ENCODE measurements at regions not wholly inside any gene's neighbourhood (a gene's known extent, or its start where the extent isn't known, plus 50 kb on each side); places are given as distances from the start of the nearest gene placed in this dataset.
"Not testable (repeated sequence)": the region's sequence is repeated elsewhere in the genome, so short reads cannot be mapped to it uniquely, and the experiment has no call there.

DNA sequence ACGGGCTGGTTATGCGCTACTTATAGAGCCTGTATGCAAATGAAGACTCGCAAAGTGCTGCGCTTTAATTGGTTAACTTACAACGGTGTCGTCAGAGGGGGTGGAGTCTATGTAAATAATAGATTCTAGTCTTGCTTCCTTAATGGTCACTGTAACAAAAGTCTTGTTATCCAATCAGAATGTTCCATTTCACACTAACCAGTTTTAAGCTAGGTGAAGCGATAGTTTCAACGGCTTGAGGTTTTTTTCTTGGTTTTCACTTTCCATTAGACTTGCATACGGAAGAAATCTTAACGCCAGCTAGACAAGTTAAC lies 66.9 kb downstream of the FAM72B start:
- not testable (repeated sequence) for DNase-seq

DNA sequence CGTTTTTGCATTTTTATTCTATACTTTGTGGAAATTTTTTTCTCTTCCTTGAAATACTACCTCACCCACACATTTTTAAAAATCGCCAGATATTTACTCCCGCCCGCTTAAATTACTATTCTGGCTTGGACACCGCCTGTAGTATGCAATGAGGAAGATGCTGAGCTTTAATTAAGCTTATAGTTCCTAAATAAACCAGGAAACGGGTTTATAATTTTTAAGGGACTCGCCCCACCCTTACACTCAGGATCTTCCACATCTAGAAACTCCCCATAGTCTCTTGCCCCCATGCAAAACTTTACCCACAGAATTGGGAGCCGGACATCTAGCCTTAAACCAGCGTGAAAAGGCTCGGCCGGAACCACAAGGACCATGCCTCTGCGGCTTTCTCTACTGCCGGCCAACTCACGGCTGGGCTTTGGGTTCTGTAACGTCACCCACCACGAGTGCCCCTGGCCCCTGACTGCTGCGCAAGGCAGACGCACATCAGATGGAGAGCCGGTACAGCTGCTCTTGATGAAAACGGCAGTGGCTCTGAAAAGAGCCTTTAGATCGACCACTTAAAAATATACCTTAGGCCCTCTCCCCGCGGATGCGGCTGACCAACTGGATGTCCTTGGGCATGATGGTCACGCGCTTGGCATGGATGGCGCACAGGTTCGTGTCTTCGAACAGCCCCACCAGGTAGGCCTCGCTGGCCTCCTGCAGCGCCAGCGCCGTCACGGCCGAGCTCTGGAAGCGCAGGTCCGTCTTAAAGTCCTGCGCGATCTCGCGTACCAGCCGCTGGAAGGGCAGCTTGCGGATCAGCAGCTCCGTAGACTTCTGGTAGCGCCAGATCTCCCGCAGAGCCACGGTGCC lies 66.3 kb downstream of the FAM72B start:
- DNase-seq: peak in 1 of 6 experiments; percentile 35

Measured in stimulated activated naive CD4-positive, alpha-beta T cell (primary cell).